ENCODE measurements at regions not wholly inside any gene's neighbourhood (a gene's known extent, or its start where the extent isn't known, plus 50 kb on each side); places are given as distances from the start of the nearest gene placed in this dataset.
"Not testable (repeated sequence)": the region's sequence is repeated elsewhere in the genome, so short reads cannot be mapped to it uniquely, and the experiment has no call there.

GRCh38 chrX:65870544-65870943 is 169.3 kb downstream of the VSIG4 start:
- in situ Hi-C loops (cut with HindIII; ENCODE audit: extremely low pct_ligation_motif_present, low pct_unique_long_range_greater_than_20kb); FAIRE-seq; H2AFZ ChIP-seq (ENCODE audit: low read length); H4K20me1 ChIP-seq (ENCODE audit: insufficient read depth, low read length); H3K9ac ChIP-seq (ENCODE audit: insufficient read depth, low read depth, low read length); H3K9me3 ChIP-seq (ENCODE audit: low read length); H3K27me3 ChIP-seq (ENCODE audit: control insufficient read depth in 1 of 2, insufficient read depth in 2 of 2, low read length in 2 of 2); H3K79me2 ChIP-seq (ENCODE audit: insufficient read depth, low read length); H3K4me2 ChIP-seq (ENCODE audit: low read depth, low read length); H3K4me1 ChIP-seq (ENCODE audit: insufficient read depth, low read length); DNase-seq (ENCODE audit: low spot score); BruUV-seq (replicated peaks); H3K27ac ChIP-seq (ENCODE audit: extremely low read length, insufficient read depth, low read length); ATAC-seq; H3K36me3 ChIP-seq (replicated peaks in 1 of 2; ENCODE audit: control insufficient read depth in 1 of 2, insufficient read depth in 2 of 2, low read length in 2 of 2); CTCF ChIA-PET (ENCODE audit: low intra/inter-chr PET ratio, low total read pairs); H3K4me3 ChIP-seq (replicated peaks in 1 of 3; ENCODE audit: insufficient read depth in 1 of 3, low read depth in 2 of 3, low read length in 3 of 3); POLR2A ChIA-PET: not testable (repeated sequence)
- intact Hi-C loops (cut with micrococcal nuclease; ENCODE audit: unreplicated experiment), result loop anchor here (2.0 kb wide), 1 partner anchor 116 kb away; no protein-coding TSS in a partner anchor
- 70% methylated on average over 3 of the region's 3 CpGs for WGBS (ENCODE audit: low lambda C conversion rate)

- Histone ChIP-seq H3K9ac (ENCODE audit: insufficient read depth, low read depth, low read length) (no peak overlapping the region), H3K4me1 (ENCODE audit: insufficient read depth, low read length) (no peaks in the 10 kb centered on the region), H3K9me3 (ENCODE audit: low read length) (no peaks in the 10 kb centered on the region), H3K27me3 (ENCODE audit: control insufficient read depth in 1 of 2, insufficient read depth in 2 of 2, low read length in 2 of 2) (no peaks in the 10 kb centered on the region), H4K20me1 (ENCODE audit: insufficient read depth, low read length) (no peaks in the 10 kb centered on the region), H3K79me2 (ENCODE audit: insufficient read depth, low read length) (no peaks in the 10 kb centered on the region), H3K4me2 (ENCODE audit: low read depth, low read length) (no peak overlapping the region), H3K36me3 (replicated peaks in 1 of 2; ENCODE audit: control insufficient read depth in 1 of 2, insufficient read depth in 2 of 2, low read length in 2 of 2) (no peaks in the 10 kb centered on the region), H3K27ac (ENCODE audit: extremely low read length, insufficient read depth, low read length) (no peak overlapping the region), H3K4me3 (replicated peaks in 1 of 3; ENCODE audit: insufficient read depth in 1 of 3, low read depth in 2 of 3, low read length in 3 of 3) (no peak overlapping the region), H2AFZ (ENCODE audit: low read length) (no peak overlapping the region)
- 0% methylated on average over 1 of the region's 1 CpG for whole genome bisulfite sequencing (ENCODE audit: low lambda C conversion rate)
- no peak for ATAC-seq
- ChIA-PET POLR2A (no interaction called here), CTCF (ENCODE audit: low intra/inter-chr PET ratio, low total read pairs) (no interaction called here)
- FAIRE-seq, result no peak
- intact Hi-C loops (cut with micrococcal nuclease; ENCODE audit: unreplicated experiment) (no loop called here), in situ Hi-C loops (cut with HindIII; ENCODE audit: extremely low pct_ligation_motif_present, low pct_unique_long_range_greater_than_20kb) (no loop called here)
- no peak for TF ChIP-seq ZNF782 (CRISPR knock-in tag; IDR thresholded peaks at IDR 0.05; ENCODE audit: borderline replicate concordance)
- TF ChIP-seq MZF1 (CRISPR knock-in tag; IDR thresholded peaks at IDR 0.05; ENCODE audit: borderline replicate concordance), result no peak
- no peak for TF ChIP-seq JDP2 (CRISPR knock-in tag; IDR thresholded peaks at IDR 0.05; ENCODE audit: borderline replicate concordance)
- TF ChIP-seq SKIL (CRISPR knock-in tag; IDR thresholded peaks at IDR 0.05; ENCODE audit: borderline replicate concordance), result no peak
- TF ChIP-seq ZNF768 (CRISPR knock-in tag; IDR thresholded peaks at IDR 0.05), result no peak
- BruUV-seq (replicated peaks), result no TSS peak
- DNase-seq (ENCODE audit: low spot score), result no peak
These were observed 173.1 kb downstream of the VSIG4 start for GRCh38 chrX:65866773-65867172.

Data from HepG2 (cell line).